NT2/D1 (cell line): ENCODE measurements at regions not wholly inside any gene's neighbourhood (a gene's known extent, or its start where the extent isn't known, plus 50 kb on each side); places are given as distances from the start of the nearest gene placed in this dataset.

Experiments used
- SUZ12 ChIP-seq: IDR thresholded peaks from 2 replicates; pipeline ENCODE4 v1.6.1; 2011; ENCODE audit not compliant: insufficient read length, insufficient read depth; ENCODE audit errors: extremely low read depth
- YY1 ChIP-seq: IDR thresholded peaks from 2 replicates; pipeline ENCODE4 v1.6.1; 2011; ENCODE audit not compliant: insufficient read length, insufficient read depth
- ZNF274 ChIP-seq: IDR thresholded peaks from 2 replicates; pipeline ENCODE4 v1.6.1; 2011; ENCODE audit warnings: mild to moderate bottlenecking, low read depth, low read length

- TF ChIP-seq YY1 (no peak), ZNF274 (no peak), SUZ12 (no peak)
These were observed 193.1 kb downstream of the DICER1 start for GRCh38 chr14:94964181-94964580.
